ENCODE measurements at regions not wholly inside any gene's neighbourhood (a gene's known extent, or its start where the extent isn't known, plus 50 kb on each side); places are given as distances from the start of the nearest gene placed in this dataset.

DNA sequence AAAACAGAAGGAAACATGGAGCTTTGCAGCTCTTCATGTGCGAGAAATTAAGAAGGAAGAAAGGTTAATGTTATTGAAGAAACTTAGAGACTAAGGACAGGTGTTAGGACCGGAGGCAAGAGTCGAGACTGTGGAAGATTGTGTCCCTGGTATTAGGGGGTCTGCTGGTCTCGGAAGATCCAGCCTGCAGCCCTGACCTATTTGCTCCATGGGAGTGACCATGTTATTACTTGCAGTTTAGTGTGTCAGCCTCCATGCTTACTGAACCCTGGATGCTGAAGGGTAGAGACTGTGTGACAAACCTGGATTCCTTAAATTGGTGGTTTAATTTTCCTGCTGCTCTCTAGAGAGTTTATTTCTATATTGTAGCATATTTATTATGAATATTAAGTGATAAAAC is 580.6 kb downstream of the NOVA1 start (continued):
- TF ChIP-seq, protein P1, sequence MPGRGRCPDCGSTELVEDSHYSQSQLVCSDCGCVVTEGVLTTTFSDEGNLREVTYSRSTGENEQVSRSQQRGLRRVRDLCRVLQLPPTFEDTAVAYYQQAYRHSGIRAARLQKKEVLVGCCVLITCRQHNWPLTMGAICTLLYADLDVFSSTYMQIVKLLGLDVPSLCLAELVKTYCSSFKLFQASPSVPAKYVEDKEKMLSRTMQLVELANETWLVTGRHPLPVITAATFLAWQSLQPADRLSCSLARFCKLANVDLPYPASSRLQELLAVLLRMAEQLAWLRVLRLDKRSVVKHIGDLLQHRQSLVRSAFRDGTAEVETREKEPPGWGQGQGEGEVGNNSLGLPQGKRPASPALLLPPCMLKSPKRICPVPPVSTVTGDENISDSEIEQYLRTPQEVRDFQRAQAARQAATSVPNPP (IDR thresholded peaks at IDR 0.05; ENCODE audit: borderline replicate concordance, insufficient read depth, insufficient read length): no peak

DNA sequence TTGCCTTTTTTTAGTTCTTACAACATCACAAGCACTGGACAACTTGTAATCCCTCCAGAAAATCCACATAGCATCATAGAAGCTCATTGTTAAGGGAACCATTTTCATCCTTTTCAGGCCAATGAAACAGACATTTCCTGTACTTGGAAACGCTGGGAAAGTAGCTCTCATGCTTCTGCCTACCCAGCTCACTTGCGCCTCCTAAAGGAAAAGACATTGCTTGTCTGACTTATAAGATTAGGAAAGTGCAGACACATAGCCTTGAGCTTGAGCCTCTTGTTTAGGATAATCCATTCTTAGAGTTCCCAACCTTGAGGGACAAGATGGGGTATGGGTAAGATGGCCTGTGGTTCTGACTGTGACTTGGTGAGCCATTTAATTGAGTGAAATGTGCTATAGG is 589.5 kb downstream of the NOVA1 start:
- Histone ChIP-seq H2AFZ (ENCODE audit: low read depth, low read length) (no peak overlapping the region), H3K27me3 (ENCODE audit: control insufficient read depth in 2 of 2, insufficient read depth in 2 of 2, low read length in 2 of 2) (no peaks in the 10 kb centered on the region), H3K36me3 (ENCODE audit: control insufficient read depth, insufficient read depth, low read length) (no peaks in the 10 kb centered on the region), H3K9ac (ENCODE audit: insufficient read depth in 1 of 2, low read depth in 2 of 2, low read length in 2 of 2) (no peak overlapping the region), H4K20me1 (replicated peaks; ENCODE audit: control insufficient read depth, insufficient read depth, low read length) (no peaks in the 10 kb centered on the region), H3K4me2 (ENCODE audit: insufficient read depth, low read length) (no peak overlapping the region), H3K79me2 (ENCODE audit: control insufficient read depth, insufficient read depth, low read length) (no peaks in the 10 kb centered on the region), H3K9me1 (ENCODE audit: control insufficient read depth, insufficient read depth, low read length) (no peaks in the 10 kb centered on the region), H3K4me1 (replicated peaks in 1 of 2; ENCODE audit: control insufficient read depth in 2 of 2, insufficient read depth in 2 of 2, low read length in 2 of 2) (no peaks in the 10 kb centered on the region), H3K27ac (ENCODE audit: extremely low read depth, low read depth, low read length) (no peak overlapping the region), H3K9me3 (replicated peaks; ENCODE audit: control insufficient read depth, insufficient read depth, low read depth, low read length) (no peaks in the 10 kb centered on the region), H3K4me3 (no peak overlapping the region)
- intact Hi-C loops (cut with micrococcal nuclease): no loop called here
- no peak for DNase-seq (ENCODE audit: extremely low read depth in 1 of 4, low spot score in 3 of 4)
- ChIA-PET CTCF (ENCODE audit: low intra/inter-chr PET ratio) (no interaction called here), POLR2A (no interaction called here)
- WGBS (ENCODE audit: insufficient coverage, low coverage, missing lambda C conversion rate): 9% methylated on average over 2 of the region's 2 CpGs
- ATAC-seq: no peak
- no peak for FAIRE-seq
- in situ Hi-C loops (cut with MboI): no loop called here
- TF ChIP-seq LCOR (CRISPR knock-in tag; IDR thresholded peaks at IDR 0.05) (no peak), NR4A1 (CRISPR knock-in tag; IDR thresholded peaks at IDR 0.05) (no peak), NR4A1 (tag; IDR thresholded peaks at IDR 0.05) (no peak), GABPB1 (CRISPR knock-in tag; IDR thresholded peaks at IDR 0.05) (no peak), NCOA1 (IDR thresholded peaks at IDR 0.05; ENCODE audit: low read depth) (no peak), PHTF2 (CRISPR knock-in tag; IDR thresholded peaks at IDR 0.05) (no peak), TCF7 (IDR thresholded peaks at IDR 0.05; ENCODE audit: borderline replicate concordance) (no peak)
- TF ChIP-seq, protein P2, sequence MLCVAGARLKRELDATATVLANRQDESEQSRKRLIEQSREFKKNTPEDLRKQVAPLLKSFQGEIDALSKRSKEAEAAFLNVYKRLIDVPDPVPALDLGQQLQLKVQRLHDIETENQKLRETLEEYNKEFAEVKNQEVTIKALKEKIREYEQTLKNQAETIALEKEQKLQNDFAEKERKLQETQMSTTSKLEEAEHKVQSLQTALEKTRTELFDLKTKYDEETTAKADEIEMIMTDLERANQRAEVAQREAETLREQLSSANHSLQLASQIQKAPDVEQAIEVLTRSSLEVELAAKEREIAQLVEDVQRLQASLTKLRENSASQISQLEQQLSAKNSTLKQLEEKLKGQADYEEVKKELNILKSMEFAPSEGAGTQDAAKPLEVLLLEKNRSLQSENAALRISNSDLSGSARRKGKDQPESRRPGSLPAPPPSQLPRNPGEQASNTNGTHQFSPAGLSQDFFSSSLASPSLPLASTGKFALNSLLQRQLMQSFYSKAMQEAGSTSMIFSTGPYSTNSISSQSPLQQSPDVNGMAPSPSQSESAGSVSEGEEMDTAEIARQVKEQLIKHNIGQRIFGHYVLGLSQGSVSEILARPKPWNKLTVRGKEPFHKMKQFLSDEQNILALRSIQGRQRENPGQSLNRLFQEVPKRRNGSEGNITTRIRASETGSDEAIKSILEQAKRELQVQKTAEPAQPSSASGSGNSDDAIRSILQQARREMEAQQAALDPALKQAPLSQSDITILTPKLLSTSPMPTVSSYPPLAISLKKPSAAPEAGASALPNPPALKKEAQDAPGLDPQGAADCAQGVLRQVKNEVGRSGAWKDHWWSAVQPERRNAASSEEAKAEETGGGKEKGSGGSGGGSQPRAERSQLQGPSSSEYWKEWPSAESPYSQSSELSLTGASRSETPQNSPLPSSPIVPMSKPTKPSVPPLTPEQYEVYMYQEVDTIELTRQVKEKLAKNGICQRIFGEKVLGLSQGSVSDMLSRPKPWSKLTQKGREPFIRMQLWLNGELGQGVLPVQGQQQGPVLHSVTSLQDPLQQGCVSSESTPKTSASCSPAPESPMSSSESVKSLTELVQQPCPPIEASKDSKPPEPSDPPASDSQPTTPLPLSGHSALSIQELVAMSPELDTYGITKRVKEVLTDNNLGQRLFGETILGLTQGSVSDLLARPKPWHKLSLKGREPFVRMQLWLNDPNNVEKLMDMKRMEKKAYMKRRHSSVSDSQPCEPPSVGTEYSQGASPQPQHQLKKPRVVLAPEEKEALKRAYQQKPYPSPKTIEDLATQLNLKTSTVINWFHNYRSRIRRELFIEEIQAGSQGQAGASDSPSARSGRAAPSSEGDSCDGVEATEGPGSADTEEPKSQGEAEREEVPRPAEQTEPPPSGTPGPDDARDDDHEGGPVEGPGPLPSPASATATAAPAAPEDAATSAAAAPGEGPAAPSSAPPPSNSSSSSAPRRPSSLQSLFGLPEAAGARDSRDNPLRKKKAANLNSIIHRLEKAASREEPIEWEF (CRISPR knock-in tag; IDR thresholded peaks at IDR 0.05): no peak
- BruUV-seq (replicated peaks): no TSS peak

All from K562 (cell line).